ENCODE measurements at regions not wholly inside any gene's neighbourhood (a gene's known extent, or its start where the extent isn't known, plus 50 kb on each side); places are given as distances from the start of the nearest gene placed in this dataset.
"Not testable (repeated sequence)": the region's sequence is repeated elsewhere in the genome, so short reads cannot be mapped to it uniquely, and the experiment has no call there.

DNA sequence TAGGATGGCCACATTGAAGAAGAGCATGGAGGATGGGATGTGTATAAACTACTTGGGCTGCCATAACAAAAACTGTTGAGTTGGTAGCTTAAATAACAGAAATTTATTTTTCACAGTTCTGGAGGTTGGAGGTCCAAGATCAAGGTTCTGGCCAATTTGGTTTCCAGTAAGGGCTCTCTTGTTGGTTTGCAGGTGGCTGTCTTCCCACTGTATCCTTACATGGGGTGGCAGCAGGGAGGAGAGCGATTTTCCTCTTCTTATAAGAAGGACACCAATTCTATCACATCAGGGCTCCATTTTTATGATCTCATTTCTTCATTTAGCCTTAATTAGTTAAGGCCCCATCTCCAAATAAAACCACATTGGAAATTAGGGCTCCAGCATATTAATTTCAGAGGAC lies 465.7 kb downstream of the GADD45G start:
- no peak overlapping the region for H3K4me3 ChIP-seq (ENCODE audit: low read depth, low read length)
- TF ChIP-seq POLR2A (IDR thresholded peaks at IDR 0.05; ENCODE audit: extremely low read depth, insufficient read length) (no peak), MYC (IDR thresholded peaks at IDR 0.05; ENCODE audit: low read depth, low read length) (no peak)
- TF ChIP-seq, protein P1, sequence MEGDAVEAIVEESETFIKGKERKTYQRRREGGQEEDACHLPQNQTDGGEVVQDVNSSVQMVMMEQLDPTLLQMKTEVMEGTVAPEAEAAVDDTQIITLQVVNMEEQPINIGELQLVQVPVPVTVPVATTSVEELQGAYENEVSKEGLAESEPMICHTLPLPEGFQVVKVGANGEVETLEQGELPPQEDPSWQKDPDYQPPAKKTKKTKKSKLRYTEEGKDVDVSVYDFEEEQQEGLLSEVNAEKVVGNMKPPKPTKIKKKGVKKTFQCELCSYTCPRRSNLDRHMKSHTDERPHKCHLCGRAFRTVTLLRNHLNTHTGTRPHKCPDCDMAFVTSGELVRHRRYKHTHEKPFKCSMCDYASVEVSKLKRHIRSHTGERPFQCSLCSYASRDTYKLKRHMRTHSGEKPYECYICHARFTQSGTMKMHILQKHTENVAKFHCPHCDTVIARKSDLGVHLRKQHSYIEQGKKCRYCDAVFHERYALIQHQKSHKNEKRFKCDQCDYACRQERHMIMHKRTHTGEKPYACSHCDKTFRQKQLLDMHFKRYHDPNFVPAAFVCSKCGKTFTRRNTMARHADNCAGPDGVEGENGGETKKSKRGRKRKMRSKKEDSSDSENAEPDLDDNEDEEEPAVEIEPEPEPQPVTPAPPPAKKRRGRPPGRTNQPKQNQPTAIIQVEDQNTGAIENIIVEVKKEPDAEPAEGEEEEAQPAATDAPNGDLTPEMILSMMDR (IDR thresholded peaks at IDR 0.05; ENCODE audit: low read depth, low read length), result no peak
- TF ChIP-seq, protein P2, sequence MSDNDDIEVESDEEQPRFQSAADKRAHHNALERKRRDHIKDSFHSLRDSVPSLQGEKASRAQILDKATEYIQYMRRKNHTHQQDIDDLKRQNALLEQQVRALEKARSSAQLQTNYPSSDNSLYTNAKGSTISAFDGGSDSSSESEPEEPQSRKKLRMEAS (IDR thresholded peaks at IDR 0.05; ENCODE audit: low read depth, low read length), result no peak
- no peak for DNase-seq (ENCODE audit: low read depth)

DNA sequence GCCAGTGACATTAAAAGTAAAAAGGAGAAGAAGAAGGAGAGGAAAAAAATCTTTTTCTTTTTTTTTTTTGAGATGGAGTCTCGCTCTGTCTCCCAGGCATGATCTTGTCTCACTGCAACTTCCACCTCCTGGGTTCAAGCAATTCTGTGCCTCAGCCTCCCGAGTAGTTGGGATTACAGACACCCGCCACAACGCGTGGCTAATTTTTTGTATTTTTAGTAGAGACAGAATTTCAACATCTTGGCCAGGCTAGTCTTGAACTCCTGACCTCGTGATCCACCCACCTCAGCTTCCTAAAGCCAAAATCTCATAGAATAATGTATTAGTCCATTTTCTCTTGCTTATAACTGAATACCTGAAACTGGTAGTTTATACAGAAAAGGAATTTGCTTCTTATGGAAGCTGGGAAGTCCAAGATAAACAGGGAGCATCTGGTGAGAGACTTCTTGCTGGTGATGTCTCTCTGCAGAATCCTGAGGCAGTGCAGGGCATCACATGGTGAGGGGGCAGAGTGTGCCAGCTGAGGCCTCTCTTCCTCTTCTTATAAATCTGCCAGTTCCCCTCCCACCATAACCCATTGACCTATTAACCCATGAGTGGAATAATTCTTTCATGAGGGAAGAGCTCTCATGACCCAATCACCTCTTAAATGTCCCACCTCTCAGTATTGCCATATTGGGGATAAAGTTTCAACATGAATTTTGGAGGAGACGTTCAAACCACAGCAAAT lies 466.3 kb downstream of the GADD45G start:
- no peak for DNase-seq (ENCODE audit: low read depth)
- no peak for TF ChIP-seq POLR2A (IDR thresholded peaks at IDR 0.05; ENCODE audit: extremely low read depth, insufficient read length)
- TF ChIP-seq, protein P1 (IDR thresholded peaks at IDR 0.05; ENCODE audit: low read depth, low read length), result no peak
- TF ChIP-seq MYC (IDR thresholded peaks at IDR 0.05; ENCODE audit: low read depth, low read length), result no peak
- TF ChIP-seq, protein P2 (IDR thresholded peaks at IDR 0.05; ENCODE audit: low read depth, low read length), result no peak

DNA sequence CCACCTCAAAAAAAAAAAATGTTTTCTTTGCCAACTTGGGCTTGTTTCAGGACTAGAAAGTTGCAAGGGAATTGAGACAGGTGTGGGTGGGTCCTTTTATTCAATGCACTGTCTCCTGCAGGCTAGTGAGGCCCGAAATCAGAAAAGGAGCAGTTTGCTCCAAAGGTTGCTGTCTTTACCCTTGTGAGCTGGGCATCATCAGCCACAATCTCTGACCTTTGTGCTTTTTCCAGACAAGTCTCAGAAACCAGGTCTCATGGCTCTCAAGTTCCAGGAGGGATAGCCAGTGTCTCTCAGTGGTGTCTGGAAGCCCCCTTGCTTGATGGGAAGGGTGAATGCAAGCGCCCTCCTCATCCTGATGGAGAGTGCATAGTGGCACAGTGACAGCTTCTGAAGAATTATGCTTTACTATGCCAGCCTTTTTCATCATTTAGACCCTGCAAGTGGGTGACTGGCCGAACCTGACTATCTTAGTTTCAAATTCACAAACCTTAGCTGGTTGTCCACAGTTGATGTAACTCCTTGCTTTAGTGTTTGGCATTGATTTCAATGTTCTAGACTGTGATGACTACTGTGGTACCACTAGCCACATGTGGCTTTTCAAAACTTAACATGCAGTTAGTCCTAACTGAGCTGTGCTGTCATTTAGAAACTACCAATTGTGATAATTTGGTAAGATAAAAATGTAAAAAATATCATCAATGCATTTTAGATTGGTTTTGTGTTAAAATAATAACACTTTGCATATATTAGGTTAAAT lies 468.6 kb downstream of the GADD45G start:
- H3K4me3 ChIP-seq (ENCODE audit: low read depth, low read length), result no peak overlapping the region
- TF ChIP-seq, protein P2 (IDR thresholded peaks at IDR 0.05; ENCODE audit: low read depth, low read length), result no peak
- no peak for DNase-seq (ENCODE audit: low read depth)

More for the DNA sequence above, 466.3 kb downstream of the GADD45G start:
- H3K4me3 ChIP-seq (ENCODE audit: low read depth, low read length), result no peak overlapping the region

DNA sequence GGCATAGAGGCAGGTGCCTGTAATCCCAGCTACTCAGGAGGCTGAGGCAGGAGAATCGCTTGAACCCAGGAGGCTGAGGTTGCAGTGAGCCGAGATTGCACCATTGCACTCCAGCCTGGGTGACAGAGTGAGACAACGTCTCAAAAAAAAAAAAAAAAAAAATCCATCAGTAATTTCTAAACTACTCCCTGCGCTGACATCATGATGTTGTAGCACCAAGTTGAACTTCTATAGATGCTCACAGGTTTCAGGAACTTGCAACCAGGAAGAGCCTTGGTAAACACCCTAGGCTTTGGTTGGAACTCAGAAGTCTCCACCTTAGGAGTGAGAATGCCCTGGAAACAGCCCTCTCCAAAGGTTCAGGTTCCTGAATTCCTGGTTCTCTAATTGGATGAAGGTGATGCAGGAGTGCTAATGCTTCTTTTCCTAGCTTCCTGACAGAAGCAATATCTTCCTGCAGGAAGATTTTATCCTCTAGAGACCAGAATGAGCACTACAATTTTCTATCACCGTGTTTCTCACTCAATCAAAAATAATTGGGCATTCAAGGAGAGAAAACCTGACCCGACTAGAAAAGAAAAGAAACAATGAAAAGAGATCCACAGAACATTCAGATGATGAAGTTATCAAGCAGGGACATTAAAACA lies 469.6 kb downstream of the GADD45G start:
- DNase-seq (ENCODE audit: low read depth), result no peak

DNA sequence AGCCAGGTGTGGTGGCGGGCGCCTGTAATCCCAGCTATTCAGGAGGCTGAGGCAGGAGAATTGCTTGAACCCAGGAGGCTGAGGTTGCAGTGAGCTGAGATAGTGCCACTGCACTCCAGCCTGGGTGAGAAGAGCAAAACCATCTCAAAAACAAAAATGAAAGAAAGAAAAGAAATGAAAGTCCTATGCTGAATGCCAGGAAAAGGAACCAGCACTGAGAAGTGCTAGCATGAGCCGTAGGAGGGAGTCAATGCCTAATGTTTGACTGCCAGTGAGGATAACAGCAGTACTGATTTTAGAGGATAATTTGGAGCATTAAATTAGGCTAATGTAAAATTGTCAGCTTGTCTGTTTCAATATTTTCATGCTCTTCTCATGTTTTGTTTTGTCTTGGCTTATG lies 472.8 kb downstream of the GADD45G start:
- not testable (repeated sequence) for DNase-seq (ENCODE audit: low read depth); H3K4me3 ChIP-seq (ENCODE audit: low read depth, low read length)

More for the DNA sequence above, 469.6 kb downstream of the GADD45G start:
- H3K4me3 ChIP-seq (ENCODE audit: low read depth, low read length), result no peak overlapping the region
- TF ChIP-seq POLR2A (IDR thresholded peaks at IDR 0.05; ENCODE audit: extremely low read depth, insufficient read length), result no peak
- TF ChIP-seq, protein P2 (IDR thresholded peaks at IDR 0.05; ENCODE audit: low read depth, low read length), result no peak
- TF ChIP-seq, protein P1 (IDR thresholded peaks at IDR 0.05; ENCODE audit: low read depth, low read length), result no peak
- no peak for TF ChIP-seq MYC (IDR thresholded peaks at IDR 0.05; ENCODE audit: low read depth, low read length)

DNA sequence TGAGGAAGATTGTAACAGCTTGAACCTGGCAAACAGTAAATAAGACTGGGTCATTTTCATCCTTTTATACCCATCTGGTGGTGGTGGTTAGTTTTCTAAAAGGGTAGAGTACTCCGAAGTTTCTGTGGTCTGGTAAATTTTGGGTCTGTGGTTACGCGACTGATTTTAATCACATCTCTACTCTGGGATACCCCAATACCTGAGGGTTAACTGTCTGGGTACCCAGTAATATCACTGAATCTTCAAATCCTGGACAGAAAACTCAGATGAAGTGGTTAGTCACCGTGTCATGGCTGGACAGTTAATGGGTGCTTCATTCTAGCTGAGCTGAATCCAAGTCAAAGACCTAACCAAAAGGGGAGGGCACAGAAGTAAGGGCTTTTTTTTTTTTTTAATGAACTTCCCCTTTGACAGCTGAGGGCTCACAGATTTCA lies 474.2 kb downstream of the GADD45G start:
- DNase-seq (ENCODE audit: low read depth), result no peak
- TF ChIP-seq, protein P2 (IDR thresholded peaks at IDR 0.05; ENCODE audit: low read depth, low read length), result no peak
- TF ChIP-seq POLR2A (IDR thresholded peaks at IDR 0.05; ENCODE audit: extremely low read depth, insufficient read length), result no peak
- TF ChIP-seq, protein P1 (IDR thresholded peaks at IDR 0.05; ENCODE audit: low read depth, low read length), result no peak
- TF ChIP-seq MYC (IDR thresholded peaks at IDR 0.05; ENCODE audit: low read depth, low read length), result no peak
- no peak overlapping the region for H3K4me3 ChIP-seq (ENCODE audit: low read depth, low read length)
